ENCODE measurements at regions not wholly inside any gene's neighbourhood (a gene's known extent, or its start where the extent isn't known, plus 50 kb on each side); places are given as distances from the start of the nearest gene placed in this dataset.
"Not testable (repeated sequence)": the region's sequence is repeated elsewhere in the genome, so short reads cannot be mapped to it uniquely, and the experiment has no call there.

- H3K9ac ChIP-seq: no peak overlapping the region
- H3K4me1 ChIP-seq (ENCODE audit: low read depth, poor library complexity, severe bottlenecking): no peaks in the 10 kb centered on the region
- H3K27ac ChIP-seq: no peak overlapping the region
- no peaks in the 10 kb centered on the region for H4K20me1 ChIP-seq (ENCODE audit: insufficient read depth)
- TF ChIP-seq, protein P1, sequence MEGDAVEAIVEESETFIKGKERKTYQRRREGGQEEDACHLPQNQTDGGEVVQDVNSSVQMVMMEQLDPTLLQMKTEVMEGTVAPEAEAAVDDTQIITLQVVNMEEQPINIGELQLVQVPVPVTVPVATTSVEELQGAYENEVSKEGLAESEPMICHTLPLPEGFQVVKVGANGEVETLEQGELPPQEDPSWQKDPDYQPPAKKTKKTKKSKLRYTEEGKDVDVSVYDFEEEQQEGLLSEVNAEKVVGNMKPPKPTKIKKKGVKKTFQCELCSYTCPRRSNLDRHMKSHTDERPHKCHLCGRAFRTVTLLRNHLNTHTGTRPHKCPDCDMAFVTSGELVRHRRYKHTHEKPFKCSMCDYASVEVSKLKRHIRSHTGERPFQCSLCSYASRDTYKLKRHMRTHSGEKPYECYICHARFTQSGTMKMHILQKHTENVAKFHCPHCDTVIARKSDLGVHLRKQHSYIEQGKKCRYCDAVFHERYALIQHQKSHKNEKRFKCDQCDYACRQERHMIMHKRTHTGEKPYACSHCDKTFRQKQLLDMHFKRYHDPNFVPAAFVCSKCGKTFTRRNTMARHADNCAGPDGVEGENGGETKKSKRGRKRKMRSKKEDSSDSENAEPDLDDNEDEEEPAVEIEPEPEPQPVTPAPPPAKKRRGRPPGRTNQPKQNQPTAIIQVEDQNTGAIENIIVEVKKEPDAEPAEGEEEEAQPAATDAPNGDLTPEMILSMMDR (conservative IDR thresholded peaks at IDR 0.05; ENCODE audit: low read depth, low read length): no peak
- H2AFZ ChIP-seq (ENCODE audit: low read depth): no peak overlapping the region
- H3K27me3 ChIP-seq (ENCODE audit: insufficient read depth, low read depth): no peaks in the 10 kb centered on the region
- no peaks in the 10 kb centered on the region for H3K79me2 ChIP-seq (ENCODE audit: insufficient read depth, low read depth)
- H3K36me3 ChIP-seq (ENCODE audit: insufficient read depth): no peaks in the 10 kb centered on the region
- no peak overlapping the region for H3K4me2 ChIP-seq
- no peak overlapping the region for H3K4me3 ChIP-seq (IDR thresholded peaks at IDR 0.05; ENCODE audit: insufficient read depth, low read depth, low read length)
Measured at GRCh38 chr4:189843413-189844009, 97.2 kb upstream of the FRG1 start.

DNA sequence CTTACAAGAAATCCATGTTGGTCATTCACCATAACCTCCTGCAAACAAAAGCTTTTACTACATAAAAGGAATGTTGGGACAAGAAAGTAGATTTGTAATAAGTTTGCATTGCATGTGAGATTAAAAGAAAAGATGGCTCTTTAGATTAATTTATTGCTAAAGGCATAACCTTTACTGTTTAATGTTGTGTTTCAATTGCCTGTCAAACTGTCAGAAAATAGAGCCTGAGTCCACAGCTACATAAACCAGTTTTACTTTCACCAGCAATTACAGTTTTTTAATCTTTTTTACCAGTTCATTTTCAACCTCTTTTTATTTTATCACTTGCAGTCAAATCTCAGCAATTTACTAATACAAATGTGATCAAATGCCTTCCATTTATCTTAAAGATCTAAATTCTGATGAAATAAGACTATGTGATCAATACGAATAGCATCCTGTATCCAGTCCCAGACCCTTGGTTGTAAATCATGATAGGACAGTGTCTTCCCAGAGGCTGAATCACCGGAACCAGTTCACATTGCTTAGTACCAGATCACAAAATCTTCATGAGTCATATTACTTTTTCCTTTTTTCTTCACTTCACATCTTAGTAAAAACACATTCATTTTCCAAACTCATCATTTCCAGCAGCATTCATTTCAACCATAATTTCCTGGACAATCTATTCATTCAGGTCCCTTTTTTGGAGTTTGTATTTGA lies 95.4 kb upstream of the FRG1 start:
- H3K27ac ChIP-seq: no peak overlapping the region
- no peak overlapping the region for H2AFZ ChIP-seq (ENCODE audit: low read depth)
- TF ChIP-seq, protein P1 (conservative IDR thresholded peaks at IDR 0.05; ENCODE audit: low read depth, low read length): no peak
- no peak overlapping the region for H3K4me2 ChIP-seq
- no peaks in the 10 kb centered on the region for H3K4me1 ChIP-seq (ENCODE audit: low read depth, poor library complexity, severe bottlenecking)
- H3K79me2 ChIP-seq (ENCODE audit: insufficient read depth, low read depth): no peaks in the 10 kb centered on the region
- no peaks in the 10 kb centered on the region for H4K20me1 ChIP-seq (ENCODE audit: insufficient read depth)
- no peaks in the 10 kb centered on the region for H3K27me3 ChIP-seq (ENCODE audit: insufficient read depth, low read depth)
- H3K36me3 ChIP-seq (ENCODE audit: insufficient read depth): no peaks in the 10 kb centered on the region
- no peak overlapping the region for H3K9ac ChIP-seq
- H3K4me3 ChIP-seq (IDR thresholded peaks at IDR 0.05; ENCODE audit: insufficient read depth, low read depth, low read length): no peak overlapping the region

GRCh38 chr4:189846094-189846493 lies 94.6 kb upstream of the FRG1 start:
- H3K4me3 ChIP-seq (IDR thresholded peaks at IDR 0.05; ENCODE audit: insufficient read depth, low read depth, low read length); H3K27ac ChIP-seq; H4K20me1 ChIP-seq (ENCODE audit: insufficient read depth); H3K9ac ChIP-seq; H3K36me3 ChIP-seq (ENCODE audit: insufficient read depth); H2AFZ ChIP-seq (ENCODE audit: low read depth); H3K27me3 ChIP-seq (ENCODE audit: insufficient read depth, low read depth); H3K4me2 ChIP-seq; H3K79me2 ChIP-seq (ENCODE audit: insufficient read depth, low read depth); H3K4me1 ChIP-seq (ENCODE audit: low read depth, poor library complexity, severe bottlenecking): not testable (repeated sequence)

DNA sequence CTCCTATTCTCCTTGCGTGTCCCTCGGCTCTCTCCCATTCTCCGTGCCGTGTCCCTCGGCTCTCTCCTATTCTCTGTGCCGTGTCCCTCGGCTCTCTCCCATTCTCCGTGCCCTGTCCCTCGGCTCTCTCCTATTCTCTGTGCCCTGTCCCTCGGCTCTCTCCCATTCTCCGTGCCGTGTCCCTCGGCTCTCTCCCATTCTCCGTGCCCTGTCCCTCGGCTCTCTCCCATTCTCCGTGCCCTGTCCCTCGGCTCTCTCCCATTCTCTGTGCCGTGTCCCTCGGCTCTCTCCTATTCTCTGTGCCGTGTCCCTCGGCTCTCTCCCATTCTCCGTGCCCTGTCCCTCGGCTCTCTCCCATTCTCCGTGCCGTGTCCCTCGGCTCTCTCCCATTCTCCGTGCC lies 94.1 kb upstream of the FRG1 start:
- not testable (repeated sequence) for H3K4me1 ChIP-seq (ENCODE audit: low read depth, poor library complexity, severe bottlenecking); H4K20me1 ChIP-seq (ENCODE audit: insufficient read depth); H3K36me3 ChIP-seq (ENCODE audit: insufficient read depth); H3K79me2 ChIP-seq (ENCODE audit: insufficient read depth, low read depth); H3K4me3 ChIP-seq (IDR thresholded peaks at IDR 0.05; ENCODE audit: insufficient read depth, low read depth, low read length); H3K9ac ChIP-seq; H3K4me2 ChIP-seq; H3K27me3 ChIP-seq (ENCODE audit: insufficient read depth, low read depth); H2AFZ ChIP-seq (ENCODE audit: low read depth); H3K27ac ChIP-seq

- not testable (repeated sequence) for H3K4me1 ChIP-seq (ENCODE audit: low read depth, poor library complexity, severe bottlenecking); H3K36me3 ChIP-seq (ENCODE audit: insufficient read depth); H3K27me3 ChIP-seq (ENCODE audit: insufficient read depth, low read depth); H3K4me2 ChIP-seq; H3K27ac ChIP-seq; H3K9ac ChIP-seq; H3K79me2 ChIP-seq (ENCODE audit: insufficient read depth, low read depth); H4K20me1 ChIP-seq (ENCODE audit: insufficient read depth); H3K4me3 ChIP-seq (IDR thresholded peaks at IDR 0.05; ENCODE audit: insufficient read depth, low read depth, low read length); H2AFZ ChIP-seq (ENCODE audit: low read depth)
Measured at GRCh38 chr4:189848672-189849071, 92.0 kb upstream of the FRG1 start.
